ENCODE measurements at regions not wholly inside any gene's neighbourhood (a gene's known extent, or its start where the extent isn't known, plus 50 kb on each side); places are given as distances from the start of the nearest gene placed in this dataset.

- no peaks in the 10 kb centered on the region for H3K27me3 ChIP-seq (ENCODE audit: control insufficient read depth, insufficient read depth, low read length)
- no peak overlapping the region for H2BK120ac ChIP-seq (ENCODE audit: low read depth, low read length)
- no peak overlapping the region for H2AK5ac ChIP-seq (ENCODE audit: low read depth, low read length)
- H3K9ac ChIP-seq (ENCODE audit: low read depth, low read length) = no peak overlapping the region
- no peaks in the 10 kb centered on the region; the same call in 1 of the 2 replicates for H3K9me1 ChIP-seq (ENCODE audit: insufficient read depth, low read length)
- H3K56ac ChIP-seq (ENCODE audit: extremely low read depth, insufficient read depth, low read length) = no peak overlapping the region
- DNase-seq (no peak), ATAC-seq (ENCODE audit: low read depth) (no peak)
- H4K8ac ChIP-seq (ENCODE audit: low read depth in 2 of 2, low read length in 2 of 2) = no peak overlapping the region
- no TSS peak for BruUV-seq (replicated peaks)
- H2AFZ ChIP-seq (replicated peaks; ENCODE audit: low read length, poor library complexity) = no peak overlapping the region
- ChIA-PET POLR2A (ENCODE audit: unreplicated experiment) (no interaction called here), CTCF (no interaction called here)
- no peak overlapping the region for H3K4ac ChIP-seq (ENCODE audit: low read depth, low read length)
- in situ Hi-C loops (cut with MboI; ENCODE audit: low sequenced_read_pairs) (no loop called here), intact Hi-C loops (cut with micrococcal nuclease) (no loop called here), dilution Hi-C loops (cut with HindIII; ENCODE audit: low sequenced_read_pairs, unreplicated experiment) (no loop called here)
- no CpG with 5 or more reads among the region's 7 CpGs for WGBS, 2 experiments (ENCODE audit: extremely low coverage in 2 of 2, insufficient read length in 1 of 2)
- H3K36me3 ChIP-seq (ENCODE audit: control insufficient read depth, insufficient read depth, low read length) = no peaks in the 10 kb centered on the region
- H3K79me1 ChIP-seq (ENCODE audit: low read depth in 1 of 2, low read length in 2 of 2) = no peaks in the 10 kb centered on the region
- TF ChIP-seq MXI1 (IDR thresholded peaks at IDR 0.05; ENCODE audit: borderline replicate concordance, low read depth, low read length) = no peak
- TF ChIP-seq ELK1 (IDR thresholded peaks at IDR 0.05; ENCODE audit: borderline replicate concordance, low read depth, low read length) = no peak
- no peak for TF ChIP-seq MAFK (IDR thresholded peaks at IDR 0.05; ENCODE audit: low read depth, low read length)
- TF ChIP-seq SMC3 (IDR thresholded peaks at IDR 0.05; ENCODE audit: low read depth, low read length) = no peak
- TF ChIP-seq POLR2A (IDR thresholded peaks at IDR 0.05; ENCODE audit: low read depth, low read length) = no peak
- no peak for TF ChIP-seq RAD21 (IDR thresholded peaks at IDR 0.05; ENCODE audit: low read length)
- TF ChIP-seq RFX5 (IDR thresholded peaks at IDR 0.05; ENCODE audit: low read depth, low read length) = no peak
- no peak for TF ChIP-seq MAZ (IDR thresholded peaks at IDR 0.05; ENCODE audit: borderline replicate concordance, low read depth, low read length)
- TF ChIP-seq NFE2L2 (IDR thresholded peaks at IDR 0.05; ENCODE audit: low read depth, low read length) = no peak
- no peak overlapping the region for H4K91ac ChIP-seq (ENCODE audit: insufficient read depth, low read depth, low read length)
- no peak overlapping the region for H2AK9ac ChIP-seq (replicated peaks; ENCODE audit: low read depth, low read length, poor library complexity)
- H3K23ac ChIP-seq (ENCODE audit: low read depth, low read length) = no peak overlapping the region
- H3K18ac ChIP-seq (ENCODE audit: low read depth, low read length) = no peak overlapping the region
- no peak overlapping the region for H3K14ac ChIP-seq (replicated peaks; ENCODE audit: low read depth, low read length)
- no peak overlapping the region for H3K4me2 ChIP-seq (ENCODE audit: low read depth, low read length)
- no peak overlapping the region for H2BK5ac ChIP-seq (ENCODE audit: low read depth, low read length, poor library complexity, severe bottlenecking)
- no peak overlapping the region for H2BK15ac ChIP-seq (ENCODE audit: low read depth, low read length)
- peaks cover 6% of the 10 kb centered on the region; the same call in 1 of the 2 replicates for H3K4me1 ChIP-seq (ENCODE audit: control insufficient read depth, insufficient read depth, low read length)
- no peak overlapping the region for H3K27ac ChIP-seq (ENCODE audit: insufficient read depth, low read length)
- H2BK20ac ChIP-seq (ENCODE audit: low read depth, low read length) = no peak overlapping the region
- no peaks in the 10 kb centered on the region for H4K20me1 ChIP-seq (ENCODE audit: insufficient read depth, low read length)
- no peaks in the 10 kb centered on the region for H3K9me3 ChIP-seq (ENCODE audit: control insufficient read depth, insufficient read depth, low read length)
- no peak overlapping the region for H4K5ac ChIP-seq (ENCODE audit: low read depth, low read length)
- no peak overlapping the region for H3K4me3 ChIP-seq (ENCODE audit: insufficient read depth, low read depth, low read length)
Measured at GRCh38 chr6:25165177-25165576, 114.0 kb upstream of the CARMIL1 start.

All from IMR-90 (cell line).